ENCODE measurements at regions not wholly inside any gene's neighbourhood (a gene's known extent, or its start where the extent isn't known, plus 50 kb on each side); places are given as distances from the start of the nearest gene placed in this dataset.

- H3K4me1 Mint-ChIP-seq = no peaks in the 10 kb centered on the region
- H3K4me3 Mint-ChIP-seq = no peak overlapping the region
These were observed 113.0 kb upstream of the GADD45A start for GRCh38 chr1:67571901-67572593.

DNA sequence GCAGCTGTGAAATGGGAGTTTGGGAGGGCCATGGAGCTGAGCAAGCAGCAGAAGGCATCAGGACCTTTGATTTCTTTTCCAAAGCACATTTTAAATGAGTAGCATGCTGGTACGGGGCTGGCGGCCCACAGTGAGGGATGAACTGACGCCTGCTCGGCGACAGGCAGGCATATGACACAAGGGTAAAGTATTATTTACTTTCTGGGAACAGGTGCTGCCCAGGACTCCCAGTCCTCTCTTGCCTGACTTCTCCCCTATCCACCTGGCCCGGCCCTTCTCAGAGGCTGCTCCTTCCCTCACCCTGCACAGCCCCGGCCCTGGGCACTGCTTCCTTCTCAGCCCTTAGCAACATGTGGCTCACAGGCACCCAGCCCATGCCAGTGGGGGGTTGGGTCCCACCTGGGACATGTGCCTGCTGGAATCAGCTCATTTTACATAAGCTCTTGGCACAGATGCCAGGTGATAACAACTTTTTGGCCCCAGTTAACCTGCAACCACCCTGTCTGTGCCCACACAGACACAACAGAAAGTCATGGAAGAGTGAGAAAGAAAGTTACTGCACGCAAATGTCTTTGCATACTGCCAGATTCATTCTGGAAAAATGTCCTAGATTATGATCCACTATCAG lies 112.3 kb upstream of the GADD45A start:
- ChIA-PET CTCF (interaction anchor here (1.5 to 3.9 kb wide), 3 partner anchors 11 to 187 kb away, joined by 4 to 20 read pairs (median 9); no protein-coding TSS in a partner anchor), POLR2A (no interaction called here)
- H3K4me3 Mint-ChIP-seq = no peak overlapping the region
- DNase-seq = no peak
- H3K4me1 Mint-ChIP-seq = no peaks in the 10 kb centered on the region
- H3K27me3 Mint-ChIP-seq = no peaks in the 10 kb centered on the region
- no peaks in the 10 kb centered on the region for H3K9me3 Mint-ChIP-seq
- no peak overlapping the region for H3K27ac Mint-ChIP-seq
- no peaks in the 10 kb centered on the region for H3K36me3 Mint-ChIP-seq (ENCODE audit: low read depth)

More at GRCh38 chr1:67571901-67572593, 113.0 kb upstream of the GADD45A start:
- POLR2A ChIA-PET = no interaction called here
- Mint-ChIP-seq H3K27ac (no peak overlapping the region), H3K36me3 (ENCODE audit: low read depth) (no peaks in the 10 kb centered on the region), H3K27me3 (no peaks in the 10 kb centered on the region), H3K9me3 (no peaks in the 10 kb centered on the region)
- CTCF ChIA-PET = interaction anchor here (1.0 to 3.9 kb wide), 3 partner anchors 10 to 188 kb away, joined by 4 to 20 read pairs (median 9); no protein-coding TSS in a partner anchor
- no peak for DNase-seq

DNA sequence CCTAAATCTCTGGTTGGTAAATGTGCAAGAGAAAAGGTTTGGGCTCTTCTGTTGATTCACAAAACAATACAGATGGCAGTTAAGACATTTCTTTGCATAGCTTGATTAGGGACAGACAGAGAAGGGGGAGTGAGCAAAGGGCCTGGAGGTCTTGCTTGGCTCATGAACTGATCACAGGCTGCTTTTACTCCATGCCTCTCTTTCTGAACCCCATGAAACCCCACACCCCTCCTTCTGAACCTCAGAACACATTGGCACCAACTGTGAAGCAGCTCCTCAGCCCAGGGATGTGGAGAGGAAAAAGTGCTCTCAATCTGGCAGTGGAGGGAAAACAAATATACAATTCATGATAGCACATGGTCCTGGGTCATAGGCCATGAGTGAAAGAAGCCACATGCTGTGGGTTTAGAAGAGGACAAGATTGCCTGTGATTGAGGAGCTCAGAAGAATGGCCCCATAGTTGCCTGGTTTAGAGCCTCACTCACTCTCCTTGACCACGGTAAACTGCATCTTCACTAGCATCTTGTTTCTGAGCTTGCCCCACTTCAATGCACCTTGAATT lies 111.6 kb upstream of the GADD45A start:
- Mint-ChIP-seq H3K9me3 (no peaks in the 10 kb centered on the region), H3K4me3 (no peak overlapping the region), H3K4me1 (peaks cover 1% of the 10 kb centered on the region), H3K36me3 (ENCODE audit: low read depth) (no peaks in the 10 kb centered on the region), H3K27me3 (no peaks in the 10 kb centered on the region), H3K27ac (no peak overlapping the region)
- POLR2A ChIA-PET = no interaction called here
- CTCF ChIA-PET = interaction anchor here (0.6 to 1.5 kb wide), 4 partner anchors 12 to 193 kb away, joined by 3 to 5 read pairs (median 4); no protein-coding TSS in a partner anchor
- no peak for DNase-seq

GRCh38 chr1:67574221-67574620 lies 110.8 kb upstream of the GADD45A start:
- H3K4me3 Mint-ChIP-seq = no peak overlapping the region
- H3K27me3 Mint-ChIP-seq = no peaks in the 10 kb centered on the region
- H3K9me3 Mint-ChIP-seq = no peaks in the 10 kb centered on the region
- peaks cover 1% of the 10 kb centered on the region for H3K4me1 Mint-ChIP-seq
- H3K36me3 Mint-ChIP-seq (ENCODE audit: low read depth) = no peaks in the 10 kb centered on the region
- ChIA-PET CTCF (interaction anchor here (0.6 to 1.5 kb wide), 5 partner anchors 12 to 192 kb away, joined by 3 to 5 read pairs (median 3); no protein-coding TSS in a partner anchor), POLR2A (no interaction called here)
- no peak for DNase-seq
- no peak overlapping the region for H3K27ac Mint-ChIP-seq

GRCh38 chr1:67575861-67576260 lies 109.1 kb upstream of the GADD45A start:
- CTCF ChIA-PET = no interaction called here
- Mint-ChIP-seq H3K4me1 (peaks cover 1% of the 10 kb centered on the region), H3K4me3 (no peak overlapping the region), H3K27ac (no peak overlapping the region), H3K27me3 (no peaks in the 10 kb centered on the region), H3K9me3 (no peaks in the 10 kb centered on the region), H3K36me3 (ENCODE audit: low read depth) (no peaks in the 10 kb centered on the region)
- DNase-seq = no peak
- POLR2A ChIA-PET = no interaction called here

GRCh38 chr1:67576474-67576873 lies 108.5 kb upstream of the GADD45A start:
- CTCF ChIA-PET = no interaction called here
- H3K27me3 Mint-ChIP-seq = no peaks in the 10 kb centered on the region
- no peaks in the 10 kb centered on the region for H3K9me3 Mint-ChIP-seq
- H3K36me3 Mint-ChIP-seq (ENCODE audit: low read depth) = no peaks in the 10 kb centered on the region
- H3K27ac Mint-ChIP-seq = no peak overlapping the region
- POLR2A ChIA-PET = no interaction called here
- H3K4me1 Mint-ChIP-seq = peaks cover 1% of the 10 kb centered on the region
- no peak for DNase-seq
- H3K4me3 Mint-ChIP-seq = no peak overlapping the region

GRCh38 chr1:67577646-67578045 lies 107.4 kb upstream of the GADD45A start:
- no peak for DNase-seq
- ChIA-PET CTCF (interaction anchor here (1.3 kb wide), 1 partner anchor 11 kb away, joined by 3 read pairs; no protein-coding TSS in a partner anchor), POLR2A (no interaction called here)

GRCh38 chr1:67578397-67579020 lies 106.5 kb upstream of the GADD45A start:
- Mint-ChIP-seq H3K9me3 (no peaks in the 10 kb centered on the region), H3K27me3 (no peaks in the 10 kb centered on the region), H3K4me3 (no peak overlapping the region), H3K36me3 (ENCODE audit: low read depth) (no peaks in the 10 kb centered on the region), H3K4me1 (peaks cover 1% of the 10 kb centered on the region), H3K27ac (no peak overlapping the region)
- DNase-seq = no peak
- ChIA-PET CTCF (interaction anchor here (1.3 kb wide), 1 partner anchor 10 kb away, joined by 3 read pairs; no protein-coding TSS in a partner anchor), POLR2A (no interaction called here)

More at GRCh38 chr1:67577646-67578045, 107.4 kb upstream of the GADD45A start:
- Mint-ChIP-seq H3K36me3 (ENCODE audit: low read depth) (no peaks in the 10 kb centered on the region), H3K27ac (no peak overlapping the region), H3K27me3 (no peaks in the 10 kb centered on the region), H3K4me3 (no peak overlapping the region), H3K9me3 (no peaks in the 10 kb centered on the region), H3K4me1 (peaks cover 1% of the 10 kb centered on the region)

DNA sequence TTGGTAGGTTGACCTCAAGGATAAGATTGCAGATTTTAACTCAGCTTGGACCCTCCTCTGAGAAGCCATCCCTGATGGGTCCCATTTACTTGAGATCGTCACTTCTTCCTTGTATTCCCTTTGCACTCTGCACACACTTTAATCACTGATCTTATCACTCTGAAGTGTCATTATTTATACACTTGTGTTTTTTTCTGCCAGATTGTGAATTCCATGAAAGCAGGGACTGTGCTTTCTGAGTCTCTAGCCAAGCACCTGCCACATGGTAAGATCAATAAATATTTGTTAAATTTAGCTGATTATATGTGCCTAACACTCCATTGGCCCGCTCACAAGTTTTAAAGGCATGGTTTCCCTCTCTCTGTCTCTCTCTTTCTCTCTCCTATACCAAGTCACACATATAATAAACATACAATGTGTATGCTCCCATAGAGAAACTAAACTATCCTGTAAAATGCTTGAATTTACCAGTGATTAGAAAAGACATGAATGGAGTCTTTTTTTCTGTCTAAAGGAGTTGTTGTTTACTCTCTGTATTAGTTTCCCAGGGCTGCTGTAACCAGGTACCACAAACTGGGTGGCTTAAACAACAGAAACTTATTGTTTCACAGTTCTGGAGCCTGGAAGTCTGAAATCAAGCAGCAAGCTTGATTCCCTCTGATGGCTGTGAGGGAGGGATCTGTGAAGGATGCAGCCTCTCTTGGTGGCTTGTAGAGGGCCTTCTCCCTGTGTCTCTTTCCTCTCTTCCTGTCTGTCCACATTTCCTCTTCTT lies 105.2 kb upstream of the GADD45A start:
- H3K27me3 Mint-ChIP-seq = no peaks in the 10 kb centered on the region
- no peak overlapping the region for H3K27ac Mint-ChIP-seq
- POLR2A ChIA-PET = no interaction called here
- no peaks in the 10 kb centered on the region for H3K9me3 Mint-ChIP-seq
- CTCF ChIA-PET = no interaction called here
- no peaks in the 10 kb centered on the region for H3K36me3 Mint-ChIP-seq (ENCODE audit: low read depth)
- no peak for DNase-seq
- H3K4me3 Mint-ChIP-seq = no peak overlapping the region
- H3K4me1 Mint-ChIP-seq = peaks cover 1% of the 10 kb centered on the region

DNA sequence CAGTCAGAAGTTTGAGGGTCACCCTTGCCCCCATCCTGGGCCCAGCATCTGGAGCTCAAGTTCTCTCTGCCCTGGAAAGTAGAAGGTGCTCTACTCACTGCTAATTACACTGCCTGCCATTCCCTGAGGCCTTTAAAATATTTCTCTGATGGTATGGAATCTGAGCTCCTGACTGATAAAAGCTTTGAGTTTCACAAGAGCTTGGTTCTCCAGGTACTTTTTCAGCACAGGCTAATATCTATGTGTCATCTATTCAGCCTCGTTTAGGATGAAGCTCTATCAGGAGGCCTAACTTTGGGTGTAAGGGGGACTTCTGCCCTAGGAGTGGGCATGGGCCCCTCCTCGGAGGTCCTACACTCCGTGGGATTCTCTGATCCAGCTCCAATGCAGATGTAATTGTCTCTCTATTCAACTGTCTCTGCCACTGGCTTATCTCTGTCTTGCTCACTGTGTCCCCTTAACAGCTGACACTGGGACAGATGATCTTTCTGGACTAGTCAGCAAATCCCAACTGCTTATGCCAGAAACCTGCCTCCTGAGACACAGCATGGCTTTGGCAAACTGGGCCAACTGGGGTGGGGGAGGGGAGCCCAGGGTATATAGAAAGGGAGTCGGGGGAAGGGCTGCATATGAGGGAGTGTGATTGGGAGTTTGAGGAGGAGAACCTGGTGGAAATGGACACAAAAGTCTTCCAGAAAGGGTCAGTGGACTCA lies 104.2 kb upstream of the GADD45A start:
- no peak for DNase-seq
- H3K4me1 Mint-ChIP-seq = peaks cover 1% of the 10 kb centered on the region
- CTCF ChIA-PET = interaction anchor here (1.6 kb wide), 1 partner anchor 179 kb away, joined by 4 read pairs; no protein-coding TSS in a partner anchor
- no peak overlapping the region for H3K4me3 Mint-ChIP-seq
- no peak overlapping the region for H3K27ac Mint-ChIP-seq
- H3K36me3 Mint-ChIP-seq (ENCODE audit: low read depth) = no peaks in the 10 kb centered on the region
- no peaks in the 10 kb centered on the region for H3K9me3 Mint-ChIP-seq
- POLR2A ChIA-PET = no interaction called here
- no peaks in the 10 kb centered on the region for H3K27me3 Mint-ChIP-seq

- no peaks in the 10 kb centered on the region for H3K36me3 Mint-ChIP-seq (ENCODE audit: low read depth)
- ChIA-PET CTCF (interaction anchor here (1.5 kb wide), 2 partner anchors 12 to 178 kb away, joined by 4 to 6 read pairs; no protein-coding TSS in a partner anchor), POLR2A (interaction anchor here (1.2 kb wide), 1 partner anchor 171 kb away, joined by 3 read pairs; no protein-coding TSS in a partner anchor)
- H3K9me3 Mint-ChIP-seq = no peaks in the 10 kb centered on the region
- no peak overlapping the region for H3K4me3 Mint-ChIP-seq
- H3K27ac Mint-ChIP-seq = no peak overlapping the region
- peaks cover 1% of the 10 kb centered on the region for H3K4me1 Mint-ChIP-seq
- DNase-seq = no peak
- H3K27me3 Mint-ChIP-seq = peaks cover 2% of the 10 kb centered on the region
These were observed 102.2 kb upstream of the GADD45A start for GRCh38 chr1:67582625-67583461.

All from activated CD4-positive, alpha-beta memory T cell treated with anti-CD3 and anti-CD28 coated beads, Interleukin-2, amount 10 ng/mL, durations not matched to agents 7 days and 5 days (primary cell).